PC-3 (cell line): ENCODE measurements at regions not wholly inside any gene's neighbourhood (a gene's known extent, or its start where the extent isn't known, plus 50 kb on each side); places are given as distances from the start of the nearest gene placed in this dataset.

Experiments
- ATAC-seq: fragments of 200-7000 bp; cut with Tn5 transposase; 2 replicates; pipeline ENCODE4 v1.9.1; 2020; ENCODE audit warnings: mild to moderate bottlenecking, moderate library complexity
- BruUV-seq: library from RNA; stranded (reverse); fragments of 400-500 nt; replicated peaks from 2 replicates; lab custom pipeline; 2021; lab: Mats Ljungman, UMichigan
- CTCF ChIA-PET: fragments of 300-600 bp; sonication (Branson Sonifier 250); formaldehyde crosslinking; loops from one replicate; lab custom pipeline; 2022; ENCODE audit warnings: antibody characterized with exemption; lab: Charles Lee
- POLR2A ChIA-PET: fragments of 300-600 bp; sonication (Branson Sonifier 250); formaldehyde crosslinking; loops from one replicate; lab custom pipeline; 2022; ENCODE audit warnings: antibody characterized with exemption; ENCODE audit not compliant: unreplicated experiment; lab: Charles Lee
- DNase-seq: peaks from one replicate; pipeline ENCODE4 v3.0.0-alpha.2; 2015
- H2AFZ ChIP-seq: fragments of 300-600 bp; sonication (generic); 2 replicates; pipeline ENCODE4 v1.6.0; 2016; ENCODE audit warnings: antibody characterized with exemption, low read length
- H3F3A ChIP-seq: fragments of 300-600 bp; sonication (generic); one replicate; pipeline ENCODE4 v1.6.0; 2017; ENCODE audit warnings: antibody characterized with exemption, low read length, control low read depth, mild to moderate bottlenecking; ENCODE audit not compliant: unreplicated experiment
- H3K27ac ChIP-seq: fragments of 300-600 bp; sonication (generic); 2 replicates; pipeline ENCODE4 v1.5.1; 2016; ENCODE audit warnings: mild to moderate bottlenecking, low read length
- H3K27me3 ChIP-seq: fragments of 300-600 bp; sonication (generic); 2 replicates; pipeline ENCODE4 v1.6.1; 2016; ENCODE audit warnings: low read length, mixed read lengths
- H3K36me3 ChIP-seq: fragments of 300-600 bp; sonication (generic); 2 replicates; pipeline ENCODE4 v1.6.1; 2016; ENCODE audit warnings: low read depth, mixed run types, low read length, mixed read lengths
- H3K4me1 ChIP-seq: fragments of 300-600 bp; sonication (generic); 2 replicates; pipeline ENCODE4 v1.5.1; 2016; ENCODE audit warnings: low read length; ENCODE audit not compliant: insufficient read depth
- H3K4me2 ChIP-seq: fragments of 300-600 bp; sonication (generic); 2 replicates; pipeline ENCODE4 v1.6.0; 2016; ENCODE audit warnings: low read length
- H3K4me3 ChIP-seq: fragments of 300-600 bp; sonication (generic); 2 replicates; pipeline ENCODE4 v1.5.1; 2016; ENCODE audit warnings: mild to moderate bottlenecking, low read length, mixed read lengths
- H3K79me2 ChIP-seq: fragments of 300-600 bp; sonication (generic); 2 replicates; pipeline ENCODE4 v1.6.1; 2017; ENCODE audit warnings: low read length, mixed read lengths
- H3K9ac ChIP-seq: fragments of 300-600 bp; sonication (generic); 2 replicates; pipeline ENCODE4 v1.6.0; 2016; ENCODE audit warnings: mild to moderate bottlenecking, low read length
- H3K9me2 ChIP-seq: fragments of 300-600 bp; sonication (generic); replicated peaks from 2 replicates; pipeline ENCODE4 v1.6.1; 2016; ENCODE audit warnings: mixed run types, low read length, mixed read lengths
- H3K9me3 ChIP-seq: fragments of 300-600 bp; sonication (generic); 2 replicates; pipeline ENCODE4 v1.6.1; 2016; ENCODE audit warnings: low read length, mixed read lengths
- H4K20me1 ChIP-seq: fragments of 300-600 bp; sonication (generic); 2 replicates; pipeline ENCODE4 v1.6.1; 2016; ENCODE audit warnings: low read length, mixed read lengths
- EZH2 ChIP-seq: fragments of 300-600 bp; sonication (generic); IDR thresholded peaks from one replicate; pipeline ENCODE4 v1.6.1; 2017; ENCODE audit warnings: antibody characterized with exemption, mild to moderate bottlenecking, low read length; ENCODE audit not compliant: unreplicated experiment
- EZH2phosphoT487 ChIP-seq: fragments of 300-600 bp; sonication (generic); IDR thresholded peaks from 2 replicates; pipeline ENCODE4 v1.6.1; 2018; ENCODE audit warnings: mild to moderate bottlenecking, antibody characterized with exemption, low read length, borderline replicate concordance
- intact Hi-C: fragments of 100-400 bp; cut with micrococcal nuclease; formaldehyde crosslinking; loops from 2 replicates; pipeline ENCODE4 v1.9.0; 2023
- TF ChIP-seq, protein P1 (sequence below): fragments of 300-600 bp; sonication (generic); conservative IDR thresholded peaks from 2 replicates; pipeline ENCODE4 v1.5.1; 2017; ENCODE audit warnings: antibody characterized with exemption, low read depth, mild to moderate bottlenecking, low read length

DNA sequence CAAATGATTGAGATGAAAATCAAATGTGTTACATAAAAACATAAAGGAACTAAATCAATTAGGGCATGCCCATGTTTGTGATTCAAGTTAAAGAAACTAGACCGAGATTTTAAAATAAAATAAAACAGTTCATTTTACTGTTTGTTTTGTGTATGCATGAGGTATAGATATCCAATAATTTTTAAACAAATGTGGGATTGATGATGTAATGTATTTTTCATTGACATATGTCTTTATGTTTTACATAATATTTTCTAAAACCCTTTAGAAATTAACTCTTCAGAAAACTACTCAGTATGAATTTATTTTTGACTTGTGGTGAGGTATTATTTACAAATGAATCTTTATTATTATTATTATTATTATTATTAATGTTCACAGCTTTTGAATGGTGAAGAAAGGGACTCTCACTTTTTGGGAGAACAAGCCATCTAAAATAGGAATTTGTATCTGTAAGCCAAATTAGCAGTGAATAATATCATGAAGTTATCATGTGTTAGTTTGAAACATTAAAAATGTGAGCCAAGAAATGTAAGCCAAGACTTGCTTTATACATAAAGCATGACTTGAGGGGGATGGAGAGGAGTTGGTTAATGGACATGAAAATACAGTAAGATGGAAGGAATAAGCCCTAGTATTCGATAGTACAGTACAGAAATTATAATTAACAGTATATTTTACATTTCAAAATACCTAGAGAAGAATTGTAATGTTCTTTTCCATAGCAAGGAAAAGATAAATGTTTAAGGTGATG lies 355.0 kb downstream of the CDH10 start:
- Histone ChIP-seq H3K27me3 (no peaks in the 10 kb centered on the region), H3K4me2 (no peak overlapping the region), H3K9me3 (no peaks in the 10 kb centered on the region), H3F3A (no peaks in the 10 kb centered on the region), H3K27ac (no peak overlapping the region), H3K36me3 (no peaks in the 10 kb centered on the region), H3K4me3 (no peak overlapping the region), H3K9ac (no peak overlapping the region), H3K9me2 (no peaks in the 10 kb centered on the region), H3K4me1 (no peaks in the 10 kb centered on the region), H3K79me2 (no peaks in the 10 kb centered on the region), H2AFZ (no peak overlapping the region), H4K20me1 (no peaks in the 10 kb centered on the region)
- POLR2A ChIA-PET: no interaction called here
- intact Hi-C loops: no loop called here
- TF ChIP-seq, protein P1, sequence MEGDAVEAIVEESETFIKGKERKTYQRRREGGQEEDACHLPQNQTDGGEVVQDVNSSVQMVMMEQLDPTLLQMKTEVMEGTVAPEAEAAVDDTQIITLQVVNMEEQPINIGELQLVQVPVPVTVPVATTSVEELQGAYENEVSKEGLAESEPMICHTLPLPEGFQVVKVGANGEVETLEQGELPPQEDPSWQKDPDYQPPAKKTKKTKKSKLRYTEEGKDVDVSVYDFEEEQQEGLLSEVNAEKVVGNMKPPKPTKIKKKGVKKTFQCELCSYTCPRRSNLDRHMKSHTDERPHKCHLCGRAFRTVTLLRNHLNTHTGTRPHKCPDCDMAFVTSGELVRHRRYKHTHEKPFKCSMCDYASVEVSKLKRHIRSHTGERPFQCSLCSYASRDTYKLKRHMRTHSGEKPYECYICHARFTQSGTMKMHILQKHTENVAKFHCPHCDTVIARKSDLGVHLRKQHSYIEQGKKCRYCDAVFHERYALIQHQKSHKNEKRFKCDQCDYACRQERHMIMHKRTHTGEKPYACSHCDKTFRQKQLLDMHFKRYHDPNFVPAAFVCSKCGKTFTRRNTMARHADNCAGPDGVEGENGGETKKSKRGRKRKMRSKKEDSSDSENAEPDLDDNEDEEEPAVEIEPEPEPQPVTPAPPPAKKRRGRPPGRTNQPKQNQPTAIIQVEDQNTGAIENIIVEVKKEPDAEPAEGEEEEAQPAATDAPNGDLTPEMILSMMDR: no peak
- TF ChIP-seq EZH2phosphoT487 (no peak), EZH2 (no peak)
- DNase-seq: no peak
- CTCF ChIA-PET: no interaction called here
- no TSS peak for BruUV-seq
- ATAC-seq: no peak

DNA sequence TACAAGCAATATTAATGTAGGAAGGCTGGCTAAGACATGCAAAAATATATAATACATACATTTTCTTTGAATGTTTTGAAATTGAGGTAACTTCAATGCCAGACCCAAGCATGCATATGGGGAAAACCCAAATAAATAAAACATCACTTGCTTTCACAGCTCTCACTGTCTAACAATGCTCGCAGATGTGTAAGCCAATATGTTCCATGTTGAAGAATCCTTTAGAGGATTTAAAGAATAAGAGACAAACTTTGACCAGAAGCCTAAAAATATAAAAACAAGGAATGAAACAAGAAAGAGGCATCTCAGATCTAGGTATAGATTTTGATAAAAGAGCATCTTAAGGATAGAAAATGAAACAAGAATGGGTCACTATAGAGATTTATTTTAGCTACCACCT lies 354.2 kb downstream of the CDH10 start:
- Histone ChIP-seq H3K4me1 (no peaks in the 10 kb centered on the region), H3K9ac (no peak overlapping the region), H3K9me2 (no peaks in the 10 kb centered on the region), H4K20me1 (no peaks in the 10 kb centered on the region), H2AFZ (no peak overlapping the region), H3K36me3 (no peaks in the 10 kb centered on the region), H3K4me3 (no peak overlapping the region), H3K4me2 (no peak overlapping the region), H3K9me3 (no peaks in the 10 kb centered on the region), H3K27me3 (no peaks in the 10 kb centered on the region), H3K79me2 (no peaks in the 10 kb centered on the region), H3K27ac (no peak overlapping the region), H3F3A (no peaks in the 10 kb centered on the region)
- no peak for TF ChIP-seq EZH2
- TF ChIP-seq, protein P1: no peak
- DNase-seq: no peak
- ChIA-PET POLR2A (no interaction called here), CTCF (no interaction called here)
- intact Hi-C loops: no loop called here
- ATAC-seq: no peak
- no TSS peak for BruUV-seq

DNA sequence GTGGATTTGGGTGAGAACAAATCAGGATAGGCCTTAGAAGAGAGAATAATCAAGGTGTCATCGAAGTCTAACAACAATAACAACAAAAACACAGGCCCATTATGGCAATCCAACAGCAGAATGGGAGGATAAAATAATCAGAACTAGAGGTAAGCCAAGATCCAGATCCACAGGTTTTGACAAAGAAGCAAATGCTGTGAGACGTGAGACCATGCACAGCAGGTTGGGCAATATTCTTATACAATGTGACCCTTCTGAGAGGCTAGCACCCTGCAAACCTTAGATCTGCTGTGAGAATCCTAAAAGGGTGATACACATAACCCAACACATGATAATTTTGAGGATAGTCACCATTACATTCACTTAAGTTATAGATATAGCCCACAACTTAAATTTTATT lies 352.9 kb downstream of the CDH10 start:
- no peak overlapping the region for H3K9ac ChIP-seq
- H3K27ac ChIP-seq: no peak overlapping the region
- no peaks in the 10 kb centered on the region for H3K36me3 ChIP-seq
- CTCF ChIA-PET: no interaction called here
- no peaks in the 10 kb centered on the region for H3F3A ChIP-seq
- H3K79me2 ChIP-seq: no peaks in the 10 kb centered on the region
- no peak for ATAC-seq
- no peaks in the 10 kb centered on the region for H3K27me3 ChIP-seq
- no peak overlapping the region for H3K4me2 ChIP-seq
- intact Hi-C loops: no loop called here
- no peaks in the 10 kb centered on the region for H4K20me1 ChIP-seq
- no peak for DNase-seq
- no TSS peak for BruUV-seq
- H3K9me3 ChIP-seq: no peaks in the 10 kb centered on the region
- no peaks in the 10 kb centered on the region for H3K9me2 ChIP-seq
- no peak overlapping the region for H2AFZ ChIP-seq
- POLR2A ChIA-PET: no interaction called here
- H3K4me3 ChIP-seq: no peak overlapping the region
- TF ChIP-seq, protein P1: no peak
- no peak for TF ChIP-seq EZH2
- no peak for TF ChIP-seq EZH2phosphoT487
- no peaks in the 10 kb centered on the region for H3K4me1 ChIP-seq
